Activated CD4-positive, alpha-beta T cell treated with anti-CD3 and anti-CD28 coated beads for 1 hour (primary cell): ENCODE measurements at regions not wholly inside any gene's neighbourhood (a gene's known extent, or its start where the extent isn't known, plus 50 kb on each side); places are given as distances from the start of the nearest gene placed in this dataset.

ENCODE experiments used
- DNase-seq: peaks from one replicate; pipeline ENCODE4 v3.0.0-alpha.2; 2020

DNA sequence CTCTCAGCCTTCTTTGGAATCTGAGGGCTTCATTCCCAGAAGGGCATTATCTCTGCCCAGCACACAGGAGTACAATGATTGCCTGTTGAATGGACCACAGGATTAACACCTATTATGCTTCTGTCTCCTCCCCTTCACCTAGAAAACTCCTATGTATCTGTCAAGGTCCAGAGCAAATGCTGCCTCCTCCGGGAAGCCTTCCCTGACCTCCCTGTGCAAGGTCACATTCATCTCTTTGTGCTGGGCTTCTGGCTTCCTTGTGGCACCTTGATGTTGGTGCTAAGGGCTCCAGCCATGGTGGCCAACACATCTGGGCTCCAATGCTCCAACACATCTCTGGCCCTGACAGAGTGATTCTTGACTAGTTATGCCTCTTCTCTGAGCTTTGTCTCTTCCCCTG, 49.9 kb upstream of the ATP2B2 start:
- no peak for DNase-seq

DNA sequence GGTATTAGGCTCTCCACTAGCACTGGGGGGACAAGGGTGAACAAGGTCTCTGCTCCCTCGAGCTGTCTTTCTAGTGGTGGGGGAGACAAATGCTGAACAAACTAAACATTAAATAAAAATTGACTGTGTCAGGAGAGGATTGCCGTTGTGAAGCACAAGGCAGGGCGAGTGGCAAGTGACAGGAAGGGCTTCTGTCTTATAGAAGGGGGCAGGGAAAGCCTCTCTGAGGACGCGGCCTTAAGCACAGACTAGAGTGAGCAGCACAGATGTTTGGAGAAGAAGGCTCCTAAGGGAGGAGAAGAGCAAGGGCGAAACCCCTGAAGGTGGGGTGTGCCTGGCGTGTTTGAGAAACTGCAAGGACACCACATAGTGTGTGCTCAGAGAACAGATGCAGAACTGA, 50.9 kb upstream of the ATP2B2 start:
- no peak for DNase-seq

DNA sequence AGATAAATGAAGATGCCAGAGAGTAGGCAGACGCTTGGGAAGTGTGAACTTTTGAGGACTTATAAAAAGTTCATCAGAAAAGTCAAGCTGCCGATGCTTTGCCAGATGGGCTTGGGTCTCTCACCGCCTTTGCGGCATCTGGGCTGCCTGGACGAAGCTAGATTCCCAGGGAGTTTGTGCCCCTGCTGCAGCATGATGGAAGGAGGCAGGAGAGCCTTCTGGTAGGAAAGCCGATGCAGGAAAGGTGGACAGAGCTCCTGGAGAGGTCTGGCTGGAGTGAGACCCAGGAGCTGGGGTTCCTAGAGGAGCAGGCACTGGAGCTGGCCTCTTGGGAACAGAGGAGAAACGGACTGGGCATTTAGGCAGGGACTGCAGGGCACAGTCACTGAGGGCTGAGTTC, 51.9 kb upstream of the ATP2B2 start:
- DNase-seq = no peak

DNA sequence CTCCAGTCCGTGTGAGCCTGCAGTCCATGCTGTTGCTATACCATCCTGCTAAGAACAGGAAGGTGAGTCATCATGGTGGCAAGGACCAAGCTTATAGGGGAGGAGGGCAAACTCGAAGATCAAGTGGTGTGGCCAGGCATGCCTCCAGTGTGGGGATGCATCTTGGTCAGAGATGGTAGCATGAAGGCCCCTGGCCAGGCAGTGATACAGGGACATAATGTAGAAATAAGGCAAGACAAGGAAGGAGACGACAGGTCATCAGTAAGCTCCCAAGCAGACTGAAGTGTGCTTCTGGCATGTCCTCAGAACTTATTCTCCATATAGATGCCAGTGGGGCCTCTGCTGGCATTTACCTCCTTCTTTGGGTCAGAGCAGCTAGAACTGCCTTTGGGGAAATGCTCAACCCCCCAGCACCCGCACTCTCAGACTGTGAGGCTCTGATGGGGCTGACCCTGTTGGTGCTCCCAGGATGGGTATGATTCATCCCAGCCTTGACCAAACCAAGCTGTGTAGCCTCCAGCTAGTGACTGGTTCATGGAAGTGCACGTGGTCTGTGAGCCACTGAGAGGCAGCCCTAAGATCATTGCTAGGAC, 52.5 kb upstream of the ATP2B2 start:
- DNase-seq = no peak

DNA sequence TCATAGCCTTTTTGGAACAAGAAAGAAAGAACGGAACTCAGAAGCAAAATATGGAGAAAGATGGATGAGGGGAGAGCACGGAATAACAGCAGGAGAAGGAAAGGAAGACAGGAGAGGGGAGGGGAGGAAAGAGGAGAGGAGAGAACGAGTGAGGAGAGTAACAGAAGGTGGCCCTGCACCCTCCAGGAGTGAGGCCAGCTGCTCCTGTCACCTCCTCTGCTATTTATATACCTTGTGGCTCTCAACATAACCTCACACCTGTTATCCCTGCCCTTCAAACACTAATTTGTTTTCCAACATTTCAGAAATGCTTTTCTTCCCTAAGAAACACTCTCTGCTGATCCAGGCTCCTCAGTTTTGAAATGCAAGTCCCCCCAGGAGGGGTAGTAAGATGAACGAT, 53.4 kb upstream of the ATP2B2 start:
- DNase-seq = no peak

DNA sequence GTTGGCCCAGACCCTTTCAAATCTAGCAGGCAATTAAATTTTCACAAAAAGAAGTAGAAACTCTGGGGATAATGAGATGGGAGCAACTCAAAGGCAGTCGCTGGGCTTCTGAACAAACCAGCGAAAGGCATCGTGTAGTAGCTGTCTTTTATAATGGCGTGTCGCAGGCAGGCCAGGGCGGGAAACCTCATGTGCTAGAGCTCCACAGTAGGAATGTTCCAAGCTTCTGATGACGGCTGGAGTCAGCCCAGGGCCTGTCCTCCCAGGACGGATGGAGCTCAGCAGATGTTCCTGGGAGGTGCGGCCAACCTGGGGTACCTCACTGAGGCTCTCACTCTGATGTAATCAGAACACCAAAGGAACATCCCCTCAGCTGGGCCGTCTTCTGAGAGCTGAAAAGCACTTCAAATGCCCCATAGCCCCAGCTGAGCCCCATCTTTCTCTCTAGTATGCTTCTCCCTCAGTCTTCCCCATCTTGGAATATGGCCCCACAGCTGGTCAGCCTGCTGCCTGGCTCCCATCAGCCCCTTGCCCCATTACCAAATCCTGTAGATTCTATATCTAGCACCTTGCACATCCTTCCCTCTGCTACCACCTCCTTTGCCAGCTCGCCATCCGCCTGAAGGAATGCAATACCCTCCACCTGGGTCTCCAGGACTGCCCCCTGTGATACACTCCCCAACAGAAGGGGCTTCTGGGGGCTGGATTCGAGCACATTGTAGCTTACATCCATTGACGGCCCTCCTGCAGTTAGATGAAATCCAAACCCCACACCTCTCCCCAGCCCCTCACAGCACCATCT, 54.9 kb upstream of the ATP2B2 start:
- no peak for DNase-seq

DNA sequence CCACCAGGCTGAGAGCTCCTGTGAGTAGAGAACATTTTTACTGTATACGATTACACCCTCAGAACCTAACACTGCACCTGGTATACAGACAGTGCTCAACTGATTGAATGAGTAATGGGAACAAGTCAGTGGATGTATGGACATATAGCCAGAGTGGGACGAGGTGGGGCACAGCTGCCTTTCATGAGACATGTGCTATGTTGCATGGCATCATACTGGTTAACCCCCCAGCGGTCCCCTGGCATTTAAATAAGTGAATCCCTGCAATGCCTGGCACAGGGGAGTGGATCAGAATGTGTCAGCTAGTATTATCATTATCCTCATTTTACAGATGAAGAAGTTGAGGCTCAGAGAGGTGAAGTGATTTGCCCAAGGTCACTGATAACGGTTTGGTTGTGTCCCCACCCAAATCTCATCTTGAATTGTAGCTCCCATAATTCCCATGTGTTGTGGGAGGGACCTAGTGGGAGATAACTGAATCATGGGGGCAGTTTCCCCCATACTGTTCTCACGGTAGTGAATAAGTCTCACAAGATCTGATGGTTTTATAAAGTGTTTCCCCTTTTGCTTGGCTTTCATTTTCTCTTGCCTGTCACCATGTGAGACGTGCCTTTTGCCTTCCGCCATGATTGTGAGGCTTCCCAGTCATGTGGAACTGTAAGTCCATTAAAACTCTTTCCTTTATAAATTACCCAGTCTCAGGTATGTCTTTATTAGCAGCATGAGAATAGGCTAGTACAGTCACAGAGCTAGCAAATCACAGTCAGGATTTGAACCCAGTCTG, 56.0 kb upstream of the ATP2B2 start:
- no peak for DNase-seq

DNA sequence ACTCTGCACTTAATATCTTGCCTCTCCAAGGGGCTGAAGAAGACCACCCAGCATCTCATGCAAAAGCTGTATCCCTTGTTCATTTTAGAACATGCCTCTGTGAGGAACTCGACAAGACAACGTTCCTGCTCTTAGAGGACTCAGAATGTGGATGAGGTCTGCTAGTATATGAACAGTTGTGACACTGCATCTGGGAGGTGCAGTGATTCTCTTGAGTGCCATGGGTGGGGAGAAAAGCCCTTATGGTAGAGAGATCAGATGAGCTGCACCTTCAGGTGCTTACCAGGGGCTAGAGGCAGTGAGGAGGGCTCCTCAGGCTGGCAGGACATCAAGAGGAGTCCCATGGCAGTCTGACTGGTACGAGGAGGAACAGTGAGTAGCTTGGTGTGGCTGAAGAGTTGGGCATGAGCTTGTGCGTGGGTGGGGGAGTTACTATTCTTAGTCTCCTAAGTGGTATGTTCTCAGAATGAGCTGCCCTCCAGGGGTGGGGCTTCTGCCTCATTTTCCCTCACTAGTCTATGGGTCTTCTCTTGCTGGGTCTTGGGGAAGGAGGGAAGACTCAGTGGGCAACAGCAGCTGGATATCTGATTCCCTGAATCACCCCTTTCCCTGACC, 56.7 kb upstream of the ATP2B2 start:
- DNase-seq = no peak

DNA sequence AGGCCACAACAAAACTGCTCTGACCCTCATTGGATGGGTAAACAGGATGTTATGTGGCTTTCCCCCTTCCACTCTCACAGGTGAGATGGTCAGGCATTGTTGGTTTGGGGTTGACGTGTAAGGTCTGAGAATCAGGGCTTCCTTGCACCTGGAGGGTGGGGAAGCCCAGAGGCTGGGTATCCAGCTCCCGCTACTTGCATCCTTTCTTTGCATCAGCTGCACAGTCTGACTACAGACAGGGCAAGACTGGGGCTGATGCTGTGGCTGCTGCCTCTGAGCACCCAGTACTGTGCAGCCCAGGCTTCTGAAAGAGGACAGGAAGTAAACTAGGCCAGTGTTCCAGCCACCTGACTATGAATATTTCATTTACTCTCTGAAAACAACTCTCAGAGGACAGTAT, 58.0 kb upstream of the ATP2B2 start:
- DNase-seq = no peak

DNA sequence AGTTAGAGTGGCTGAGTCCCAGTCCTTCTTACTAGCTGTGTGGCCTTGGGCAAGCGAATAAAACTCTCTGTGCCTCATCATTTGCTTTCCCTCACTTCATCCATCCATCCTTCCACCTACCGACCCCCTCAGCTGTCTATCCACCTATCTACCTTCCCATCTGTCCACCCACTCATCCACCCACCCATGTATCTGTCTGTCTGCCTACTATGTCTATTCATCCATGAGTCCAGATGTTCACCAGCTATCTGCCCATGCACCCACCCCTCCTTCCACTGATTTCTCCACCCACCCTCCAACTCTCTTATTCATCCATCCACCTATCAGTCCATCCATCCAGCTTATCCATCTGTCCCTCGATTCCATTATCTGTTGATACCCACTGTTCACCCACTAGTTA, 60.4 kb upstream of the ATP2B2 start:
- no peak for DNase-seq

DNA sequence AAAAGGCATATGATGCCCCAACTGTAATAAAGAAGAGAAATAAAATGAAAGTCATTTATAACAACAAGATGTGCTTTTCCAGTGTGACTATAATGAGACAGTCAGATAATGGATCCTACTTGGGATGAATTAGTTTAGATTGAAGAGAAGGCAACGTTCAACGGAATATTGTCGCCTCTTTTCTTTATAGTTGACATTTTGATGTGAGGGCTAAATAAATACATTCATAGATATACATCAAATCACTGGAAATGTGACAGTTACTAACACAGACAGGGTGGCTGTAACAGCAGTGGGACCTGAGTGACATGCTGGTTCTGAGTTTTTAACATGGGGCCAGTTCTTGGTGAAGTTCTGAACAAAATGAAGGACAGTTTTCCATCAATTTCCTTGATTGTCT, 61.1 kb upstream of the ATP2B2 start:
- no peak for DNase-seq

DNA sequence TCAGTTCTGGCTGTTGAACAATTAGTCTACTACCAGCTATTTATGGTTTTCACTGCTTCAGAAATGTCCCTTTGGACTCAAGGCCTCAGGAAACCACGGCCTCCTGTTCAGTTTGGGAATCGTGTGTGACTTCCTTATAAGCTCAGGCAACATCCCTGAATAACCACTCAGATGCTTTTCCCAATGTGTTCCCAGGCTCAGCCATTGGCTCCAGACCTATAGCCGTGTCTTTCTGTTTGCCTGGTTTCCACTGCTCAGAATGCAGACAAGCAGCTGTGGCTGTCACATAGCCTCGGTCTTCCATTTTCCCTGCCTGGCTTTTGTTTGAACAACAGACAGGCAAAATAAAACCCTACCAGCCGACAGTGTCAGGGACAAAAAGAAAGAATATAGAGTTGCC, 63.2 kb upstream of the ATP2B2 start:
- no peak for DNase-seq

DNA sequence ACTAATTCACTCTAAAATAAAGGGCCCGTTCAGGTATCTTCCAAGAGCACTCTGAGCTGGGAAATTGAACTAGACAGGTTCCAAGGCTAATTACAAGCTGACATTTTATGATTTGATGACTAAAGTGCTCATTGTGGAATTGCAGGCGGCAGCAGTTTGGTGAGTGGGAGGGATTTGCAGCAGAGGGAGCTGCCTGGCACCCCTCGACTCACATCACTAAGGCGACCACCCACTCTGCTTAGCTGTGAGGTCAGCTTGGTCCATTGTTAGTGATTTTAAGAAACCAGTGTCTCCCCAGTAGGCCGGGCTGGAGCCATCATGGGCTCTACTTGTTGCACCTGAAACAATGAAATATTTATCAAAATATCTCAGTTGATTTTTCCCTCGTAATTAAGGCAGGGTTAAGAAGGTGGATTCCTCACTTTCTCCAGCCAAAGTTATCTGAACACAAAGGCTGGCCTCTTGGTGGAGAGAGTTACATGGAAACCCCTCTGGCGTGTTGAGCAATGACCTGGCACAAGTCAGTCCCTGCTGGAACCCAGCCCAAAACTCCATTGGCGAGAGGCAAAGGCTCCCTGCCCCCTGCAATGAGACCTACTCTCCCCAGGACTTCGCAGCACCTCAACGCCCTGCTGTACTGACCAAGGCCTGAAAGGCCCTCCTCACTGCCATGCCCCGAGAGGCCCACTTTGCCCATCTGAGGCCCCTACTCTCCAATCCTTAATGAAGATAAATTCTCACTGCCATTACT, 65.0 kb upstream of the ATP2B2 start:
- DNase-seq = no peak

DNA sequence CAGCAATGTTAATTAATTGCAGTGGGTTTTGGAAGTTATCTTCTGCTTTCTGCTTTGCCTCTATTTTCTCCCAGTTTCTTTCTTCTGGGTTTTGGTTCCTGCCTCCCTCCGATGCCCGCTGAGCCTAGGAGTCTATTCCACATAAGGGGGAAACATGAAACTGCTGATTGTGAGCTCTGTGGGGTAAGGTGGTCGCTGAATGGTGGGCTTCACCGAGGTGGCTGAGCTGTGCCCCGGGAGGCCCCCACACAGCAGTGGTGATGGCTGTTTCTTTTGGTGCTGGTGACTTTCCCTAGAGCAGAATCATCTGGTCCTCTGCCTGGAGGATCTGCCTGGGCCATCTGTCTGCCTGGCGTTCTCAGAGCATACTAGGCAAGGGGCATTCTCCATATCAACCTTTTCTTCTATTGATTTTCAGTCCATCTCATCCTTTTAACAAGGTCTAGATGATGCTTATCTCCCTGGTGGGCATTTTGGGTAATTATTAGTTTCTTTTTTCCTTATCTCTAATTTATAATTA, 68.8 kb upstream of the ATP2B2 start:
- DNase-seq = no peak

DNA sequence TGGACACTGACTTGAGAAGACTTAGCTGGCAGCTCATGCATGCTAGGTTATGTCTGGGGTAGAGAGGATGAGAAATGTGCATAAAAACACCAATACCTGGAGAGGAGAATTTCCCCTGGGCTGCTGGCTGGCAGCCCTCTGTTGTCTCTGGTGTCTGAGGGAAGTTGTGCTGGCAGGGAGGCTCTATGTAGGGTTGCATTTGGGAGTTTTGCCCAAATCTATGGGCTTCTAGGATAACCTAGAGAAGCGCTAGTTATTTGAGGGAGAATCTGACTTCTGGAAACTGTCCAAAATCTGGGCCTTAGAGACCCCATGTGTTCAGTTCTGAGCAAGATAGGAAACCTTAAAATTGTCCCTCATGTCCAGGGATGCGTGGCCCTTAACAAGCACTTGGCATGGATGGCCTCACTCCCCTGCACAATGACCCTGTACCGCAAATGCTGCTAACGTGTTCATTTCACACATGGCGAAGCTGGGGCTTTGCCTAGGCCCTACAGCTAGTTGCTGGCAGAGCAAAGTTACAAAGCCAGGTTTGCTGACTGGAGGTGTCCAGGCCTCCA, 70.3 kb upstream of the ATP2B2 start:
- no peak for DNase-seq

DNA sequence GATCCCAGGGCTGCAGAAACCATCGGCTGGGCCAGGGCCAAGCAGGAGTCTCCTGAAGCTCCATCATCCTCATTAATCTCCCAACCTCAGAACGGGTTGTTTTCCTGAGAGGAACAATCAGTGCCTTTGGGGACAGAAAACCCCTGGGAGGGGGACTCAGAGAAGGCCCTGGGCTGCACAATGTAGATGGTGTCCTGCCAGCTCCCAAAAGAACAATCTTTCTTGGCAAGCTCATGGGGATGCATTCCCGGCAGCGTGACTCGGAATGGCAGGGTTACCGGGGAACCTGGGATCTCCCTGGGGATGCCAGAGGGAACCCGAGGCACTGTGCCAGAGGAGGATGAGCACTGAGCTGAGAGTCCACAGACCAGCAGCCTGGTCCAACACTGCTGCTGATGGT, 72.1 kb upstream of the ATP2B2 start:
- DNase-seq = no peak

DNA sequence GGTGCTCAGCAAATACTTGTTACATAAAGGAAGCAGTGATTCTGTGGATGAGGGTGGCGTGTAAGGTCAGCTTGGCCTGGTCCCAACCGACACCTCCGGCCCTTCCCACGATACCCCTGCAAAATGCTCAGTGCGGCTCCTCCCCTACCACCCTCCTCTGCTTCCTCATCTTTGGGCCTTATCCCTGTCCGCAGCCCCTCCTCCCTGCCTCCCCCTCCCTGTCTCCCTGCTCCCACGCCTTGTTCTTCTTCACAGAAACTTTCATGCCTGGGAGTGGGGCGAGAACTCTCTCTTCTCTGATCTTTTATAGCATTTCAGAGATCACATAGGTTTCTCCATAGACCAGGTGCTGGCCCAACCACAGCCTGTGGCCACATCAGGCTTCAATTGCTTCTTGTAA, 75.0 kb upstream of the ATP2B2 start:
- DNase-seq = no peak

DNA sequence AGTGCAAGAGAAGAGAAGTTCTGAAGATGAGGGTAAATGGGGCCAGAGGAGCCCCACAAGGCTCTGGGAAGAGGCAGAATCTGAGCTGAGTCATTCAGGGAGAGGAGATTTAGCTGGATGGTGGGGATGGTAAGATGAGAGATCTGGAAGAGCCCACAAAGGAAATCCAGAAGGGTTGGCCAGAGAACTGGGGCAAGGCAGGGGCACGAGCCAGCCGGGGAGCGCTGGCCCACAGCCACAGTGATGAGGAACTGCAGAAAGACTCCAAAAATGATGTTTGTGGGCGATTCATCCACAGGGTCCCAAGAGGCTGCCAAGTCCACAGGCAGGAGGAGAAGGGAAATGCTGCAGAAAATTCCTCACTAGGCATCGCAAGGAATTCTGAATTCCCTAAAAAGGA, 75.9 kb upstream of the ATP2B2 start:
- no peak for DNase-seq

DNA sequence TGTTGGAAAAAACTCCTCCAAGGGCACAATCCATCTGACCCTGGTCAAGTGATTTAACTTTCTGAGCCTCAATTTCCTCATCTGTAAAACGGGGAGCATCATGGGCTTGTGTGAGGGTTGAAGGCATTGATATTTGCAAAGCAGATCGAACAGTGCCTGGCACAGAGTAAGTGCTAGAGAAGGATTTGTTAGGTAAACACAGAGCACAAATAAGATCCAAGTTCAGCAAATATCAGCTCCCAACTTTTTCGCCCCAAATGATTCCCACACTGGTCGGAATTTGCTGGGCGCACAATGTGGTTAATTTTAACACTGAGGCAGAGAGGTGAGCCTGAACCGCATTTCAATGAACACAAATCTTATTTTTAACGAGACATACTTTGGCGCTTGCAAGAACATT, 76.3 kb upstream of the ATP2B2 start:
- no peak for DNase-seq

DNA sequence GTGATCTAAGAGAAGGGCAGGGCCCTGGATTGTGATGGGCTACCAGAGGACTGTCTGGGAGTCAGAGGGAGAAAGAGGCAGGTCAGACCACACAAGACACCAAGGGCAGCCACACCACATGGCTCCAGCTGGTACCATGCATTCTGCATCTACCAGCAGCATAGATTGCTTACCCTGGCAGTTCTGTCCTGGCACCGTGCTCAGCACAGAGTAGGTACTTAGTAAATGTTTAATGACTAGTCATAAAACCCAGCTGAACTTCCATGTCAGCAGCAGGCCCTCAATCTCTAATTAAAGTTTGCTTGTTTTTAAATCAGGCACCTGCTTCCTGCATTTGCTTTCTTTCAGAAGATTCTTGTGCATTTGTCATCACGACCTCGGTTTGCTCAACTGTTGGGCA, 77.3 kb upstream of the ATP2B2 start:
- no peak for DNase-seq

DNA sequence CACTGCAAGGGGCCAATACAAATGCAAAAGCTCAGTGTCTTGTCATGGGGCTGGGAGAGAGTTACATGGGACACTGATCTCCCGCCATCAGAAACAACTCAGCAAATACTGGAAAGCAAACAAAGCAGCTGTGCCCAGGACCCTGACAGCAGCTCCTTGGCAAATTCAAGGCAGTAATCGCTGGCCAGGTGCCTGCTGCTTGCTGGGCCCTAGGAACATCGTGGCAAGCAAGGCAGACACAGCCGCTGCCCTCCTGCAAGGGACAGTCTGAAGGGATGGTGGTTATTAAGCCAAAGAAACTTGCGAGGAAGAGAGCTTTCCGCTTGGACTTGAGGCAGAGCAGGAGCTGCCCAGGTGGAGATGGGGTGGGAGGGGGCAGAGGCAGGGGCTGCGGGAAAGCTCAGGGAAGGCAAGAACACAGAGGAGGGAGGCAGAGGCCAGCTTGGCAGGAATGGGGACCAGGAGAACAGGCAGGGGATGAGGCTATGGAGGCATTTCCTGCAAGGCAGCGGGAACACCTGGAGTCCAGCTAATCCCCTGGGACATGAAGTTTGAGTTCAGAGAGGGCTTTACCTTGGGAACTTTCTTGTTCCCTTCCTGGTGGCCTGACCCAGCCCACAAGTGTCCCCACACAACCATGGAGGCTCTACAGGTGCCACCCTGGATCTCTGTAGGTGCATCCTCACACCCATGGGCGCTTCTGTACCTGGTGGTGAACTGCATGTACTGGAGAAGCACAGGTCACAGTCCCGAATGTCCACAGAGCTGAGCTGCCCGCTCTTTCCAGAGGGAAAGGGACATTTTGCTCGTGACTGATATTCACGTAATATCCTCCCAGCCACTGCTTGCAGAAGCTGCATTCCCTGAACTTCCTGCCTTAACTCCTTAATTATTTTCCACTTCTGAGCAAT, 78.7 kb upstream of the ATP2B2 start:
- DNase-seq = no peak
